GM23338 (cell line): ENCODE measurements at regions not wholly inside any gene's neighbourhood (a gene's known extent, or its start where the extent isn't known, plus 50 kb on each side); places are given as distances from the start of the nearest gene placed in this dataset.
A peak's percentile ranks its signal among the peaks of the same experiment; 100 is the strongest.

ENCODE experiments used
- ATAC-seq: fragments of 200-7000 bp; cut with Tn5 transposase; 3 replicates; pipeline ENCODE4 v1.9.1; 2020
- DNase-seq: peaks from one replicate; pipeline ENCODE4 v3.0.0-alpha.2; 2015; ENCODE audit warnings: low spot score
- H2AFZ ChIP-seq: fragments of 200-600 bp; sonication (generic); 2 replicates; pipeline ENCODE4 v1.8.0; 2016; ENCODE audit warnings: antibody characterized with exemption, mild to moderate bottlenecking, moderate library complexity
- H3F3A ChIP-seq: fragments of 200-600 bp; sonication (generic); replicated peaks from 2 replicates; pipeline ENCODE4 v1.8.0; 2017; ENCODE audit warnings: antibody characterized with exemption, mixed run types, low read depth
- H3K27ac ChIP-seq: fragments of 200-600 bp; sonication (generic); 2 replicates; pipeline ENCODE4 v1.6.1; 2016; ENCODE audit warnings: low read depth
- H3K27me3 ChIP-seq: fragments of 200-600 bp; sonication (generic); 2 replicates; pipeline ENCODE4 v1.8.0; 2016; ENCODE audit warnings: mild to moderate bottlenecking, mixed run types, moderate library complexity; ENCODE audit not compliant: insufficient read depth
- H3K36me3 ChIP-seq: fragments of 200-600 bp; sonication (generic); 2 replicates; pipeline ENCODE4 v1.8.0; 2016; ENCODE audit warnings: mild to moderate bottlenecking; ENCODE audit not compliant: insufficient read depth
- H3K4me1 ChIP-seq: fragments of 200-600 bp; sonication (generic); 2 replicates; pipeline ENCODE4 v1.8.0; 2016; ENCODE audit warnings: mild to moderate bottlenecking, moderate library complexity; ENCODE audit not compliant: insufficient read depth
- H3K4me2 ChIP-seq: fragments of 200-600 bp; sonication (generic); 2 replicates; pipeline ENCODE4 v1.7.1; 2017; ENCODE audit warnings: mixed run types
- H3K4me3 ChIP-seq: fragments of 200-600 bp; sonication (generic); 2 replicates; pipeline ENCODE4 v1.6.1; 2016; ENCODE audit warnings: mixed run types
- H3K79me2 ChIP-seq: fragments of 200-600 bp; sonication (generic); replicated peaks from 2 replicates; pipeline ENCODE4 v1.8.0; 2017; ENCODE audit warnings: mild to moderate bottlenecking; ENCODE audit not compliant: insufficient read depth
- H3K9me2 ChIP-seq: fragments of 200-600 bp; sonication (generic); 2 replicates; pipeline ENCODE4 v1.8.0; 2017; ENCODE audit not compliant: insufficient read depth
- H4K20me1 ChIP-seq: fragments of 200-600 bp; sonication (generic); replicated peaks from 2 replicates; pipeline ENCODE4 v1.8.0; 2017; ENCODE audit warnings: mild to moderate bottlenecking; ENCODE audit not compliant: insufficient read depth
- H3K27ac Mint-ChIP-seq: 2 replicates; pipeline ENCODE4 v1.8.0; 2020; ENCODE audit warnings: inconsistent platforms, mild to moderate bottlenecking, moderate library complexity, mixed read lengths
- H3K27me3 Mint-ChIP-seq: 3 replicates; pipeline ENCODE4 v1.8.0; 2022; ENCODE audit warnings: low read depth, mild to moderate bottlenecking, moderate library complexity, mixed read lengths, inconsistent platforms; ENCODE audit not compliant: insufficient read depth, poor library complexity
- H3K36me3 Mint-ChIP-seq: 3 replicates; pipeline ENCODE4 v1.8.0; 2021; ENCODE audit warnings: low read depth, mild to moderate bottlenecking, inconsistent platforms, moderate library complexity, mixed read lengths
- H3K4me1 Mint-ChIP-seq: 3 replicates; pipeline ENCODE4 v1.8.0; 2020; ENCODE audit warnings: mild to moderate bottlenecking, inconsistent platforms, mixed read lengths
- H3K4me3 Mint-ChIP-seq: 3 replicates; pipeline ENCODE4 v1.8.0; 2021; ENCODE audit warnings: moderate library complexity, mild to moderate bottlenecking, inconsistent platforms, mixed read lengths
- H3K9me3 Mint-ChIP-seq: 3 replicates; pipeline ENCODE4 v1.8.0; 2020; ENCODE audit warnings: moderate library complexity, mild to moderate bottlenecking, inconsistent platforms, mixed read lengths
- CREB1 ChIP-seq: fragments of 250-450 bp; sonication (Bioruptor Pico); IDR thresholded peaks from 2 replicates; pipeline ENCODE4 v1.5.0; 2020; ENCODE audit warnings: low read depth, mild to moderate bottlenecking, moderate library complexity
- CTCF ChIP-seq, 2 experiments: fragments of 200-600 bp in 1 of 2; sonication (generic) in 1 of 2; conservative IDR thresholded peaks; 2 replicates each; pipeline versions ENCODE4 v1.5.1 to v1.6.1; 2016 to 2017; ENCODE audit warnings: antibody characterized with exemption in 2 of 2, low read depth in 2 of 2, mild to moderate bottlenecking in 2 of 2, moderate library complexity in 1 of 2
- ETS1 ChIP-seq: IDR thresholded peaks from 2 replicates; pipeline ENCODE4 v1.6.1; 2016; ENCODE audit warnings: antibody characterized with exemption
- EZH2 ChIP-seq: fragments of 200-600 bp; sonication (generic); IDR thresholded peaks from one replicate; pipeline ENCODE4 v1.8.0; 2017; ENCODE audit warnings: antibody characterized with exemption, mild to moderate bottlenecking, low read depth; ENCODE audit not compliant: unreplicated experiment
- EZH2phosphoT487 ChIP-seq: fragments of 200-600 bp; sonication (generic); IDR thresholded peaks from one replicate; pipeline ENCODE4 v1.8.1; 2018; ENCODE audit warnings: antibody characterized with exemption; ENCODE audit not compliant: unreplicated experiment
- JUNB ChIP-seq: IDR thresholded peaks from one replicate; pipeline ENCODE4 v1.6.1; 2016; ENCODE audit warnings: antibody characterized with exemption; ENCODE audit not compliant: unreplicated experiment
- POLR2AphosphoS5 ChIP-seq: IDR thresholded peaks from 2 replicates; pipeline ENCODE4 v1.6.1; 2016; ENCODE audit warnings: antibody characterized with exemption, low read depth
- STAT1 ChIP-seq: IDR thresholded peaks from one replicate; pipeline ENCODE4 v1.6.1; 2016; ENCODE audit warnings: antibody characterized with exemption; ENCODE audit not compliant: unreplicated experiment
- ZNF114 ChIP-seq: fragments of 250-450 bp; sonication (Bioruptor Pico); IDR thresholded peaks from 2 replicates; pipeline ENCODE4 v1.5.0; 2020; ENCODE audit warnings: mild to moderate bottlenecking, moderate library complexity
- ZNF331 ChIP-seq: fragments of 250-450 bp; sonication (Bioruptor Pico); IDR thresholded peaks from 2 replicates; pipeline ENCODE4 v1.5.0; 2020; ENCODE audit warnings: low read depth, mild to moderate bottlenecking, moderate library complexity
- TF ChIP-seq, protein P1 (sequence below): fragments of 250-450 bp; sonication (Bioruptor Pico); IDR thresholded peaks from 2 replicates; pipeline ENCODE4 v1.5.0; 2020; ENCODE audit warnings: mild to moderate bottlenecking, moderate library complexity

DNA sequence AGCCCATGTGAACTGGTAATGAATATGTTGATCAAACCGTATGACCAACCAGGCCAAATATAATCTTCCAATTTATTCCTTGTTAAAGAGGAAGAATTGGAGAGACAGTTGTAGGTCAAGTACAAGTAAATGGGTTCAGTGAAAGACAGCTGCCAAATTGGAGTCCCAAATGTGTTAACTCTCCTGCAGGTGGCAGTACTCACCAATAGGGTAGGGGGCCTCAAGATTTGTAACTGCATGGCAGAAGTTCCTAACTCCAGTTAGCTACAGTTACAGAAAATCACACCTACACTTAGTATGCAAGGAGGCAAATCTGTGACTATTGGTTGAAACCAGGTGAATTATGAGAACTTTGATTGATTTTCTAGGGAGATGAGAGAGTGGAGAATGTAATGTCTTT, 278.0 kb downstream of the ZBBX start:
- Mint-ChIP-seq H3K9me3 (no peaks in the 10 kb centered on the region), H3K36me3 (no peaks in the 10 kb centered on the region), H3K4me3 (no peak overlapping the region), H3K27ac (no peak overlapping the region), H3K4me1 (no peaks in the 10 kb centered on the region), H3K27me3 (no peaks in the 10 kb centered on the region)
- peak overlapping the region; percentile 84; the same call in 1 of the 2 replicates for H2AFZ ChIP-seq
- DNase-seq = peak; percentile 76
- H3K27ac ChIP-seq = no peak overlapping the region
- H3K4me1 ChIP-seq = no peaks in the 10 kb centered on the region
- no peaks in the 10 kb centered on the region for H3K36me3 ChIP-seq
- no peaks in the 10 kb centered on the region for H3K9me2 ChIP-seq
- no peaks in the 10 kb centered on the region for H3F3A ChIP-seq
- H4K20me1 ChIP-seq = no peaks in the 10 kb centered on the region
- H3K79me2 ChIP-seq = no peaks in the 10 kb centered on the region
- H3K4me2 ChIP-seq = no peak overlapping the region
- no peaks in the 10 kb centered on the region for H3K27me3 ChIP-seq
- peak; percentile 81 to 88 for TF ChIP-seq CTCF (conservative IDR thresholded peaks at IDR 0.05; ENCODE audit: low read depth in 2 of 2)
- no peak for TF ChIP-seq ZNF114 (CRISPR knock-in tag)
- ATAC-seq = peak; percentile 86
- H3K4me3 ChIP-seq = no peak overlapping the region

GRCh38 chr3:167100651-167101050, 279.4 kb downstream of the ZBBX start:
- Mint-ChIP-seq H3K9me3 (no peaks in the 10 kb centered on the region), H3K27me3 (no peaks in the 10 kb centered on the region), H3K4me1 (no peaks in the 10 kb centered on the region), H3K4me3 (no peak overlapping the region), H3K36me3 (no peaks in the 10 kb centered on the region), H3K27ac (no peak overlapping the region)
- no peaks in the 10 kb centered on the region for H3K36me3 ChIP-seq
- no peaks in the 10 kb centered on the region for H3K9me2 ChIP-seq
- H3F3A ChIP-seq = no peaks in the 10 kb centered on the region
- no peak overlapping the region for H3K27ac ChIP-seq
- DNase-seq (no peak), ATAC-seq (no peak)
- no peak overlapping the region for H2AFZ ChIP-seq
- H3K4me2 ChIP-seq = no peak overlapping the region
- no peak overlapping the region for H3K4me3 ChIP-seq
- no peaks in the 10 kb centered on the region for H4K20me1 ChIP-seq
- no peaks in the 10 kb centered on the region for H3K79me2 ChIP-seq
- H3K4me1 ChIP-seq = no peaks in the 10 kb centered on the region
- no peaks in the 10 kb centered on the region for H3K27me3 ChIP-seq
- no peak for TF ChIP-seq JUNB
- TF ChIP-seq, protein P1, sequence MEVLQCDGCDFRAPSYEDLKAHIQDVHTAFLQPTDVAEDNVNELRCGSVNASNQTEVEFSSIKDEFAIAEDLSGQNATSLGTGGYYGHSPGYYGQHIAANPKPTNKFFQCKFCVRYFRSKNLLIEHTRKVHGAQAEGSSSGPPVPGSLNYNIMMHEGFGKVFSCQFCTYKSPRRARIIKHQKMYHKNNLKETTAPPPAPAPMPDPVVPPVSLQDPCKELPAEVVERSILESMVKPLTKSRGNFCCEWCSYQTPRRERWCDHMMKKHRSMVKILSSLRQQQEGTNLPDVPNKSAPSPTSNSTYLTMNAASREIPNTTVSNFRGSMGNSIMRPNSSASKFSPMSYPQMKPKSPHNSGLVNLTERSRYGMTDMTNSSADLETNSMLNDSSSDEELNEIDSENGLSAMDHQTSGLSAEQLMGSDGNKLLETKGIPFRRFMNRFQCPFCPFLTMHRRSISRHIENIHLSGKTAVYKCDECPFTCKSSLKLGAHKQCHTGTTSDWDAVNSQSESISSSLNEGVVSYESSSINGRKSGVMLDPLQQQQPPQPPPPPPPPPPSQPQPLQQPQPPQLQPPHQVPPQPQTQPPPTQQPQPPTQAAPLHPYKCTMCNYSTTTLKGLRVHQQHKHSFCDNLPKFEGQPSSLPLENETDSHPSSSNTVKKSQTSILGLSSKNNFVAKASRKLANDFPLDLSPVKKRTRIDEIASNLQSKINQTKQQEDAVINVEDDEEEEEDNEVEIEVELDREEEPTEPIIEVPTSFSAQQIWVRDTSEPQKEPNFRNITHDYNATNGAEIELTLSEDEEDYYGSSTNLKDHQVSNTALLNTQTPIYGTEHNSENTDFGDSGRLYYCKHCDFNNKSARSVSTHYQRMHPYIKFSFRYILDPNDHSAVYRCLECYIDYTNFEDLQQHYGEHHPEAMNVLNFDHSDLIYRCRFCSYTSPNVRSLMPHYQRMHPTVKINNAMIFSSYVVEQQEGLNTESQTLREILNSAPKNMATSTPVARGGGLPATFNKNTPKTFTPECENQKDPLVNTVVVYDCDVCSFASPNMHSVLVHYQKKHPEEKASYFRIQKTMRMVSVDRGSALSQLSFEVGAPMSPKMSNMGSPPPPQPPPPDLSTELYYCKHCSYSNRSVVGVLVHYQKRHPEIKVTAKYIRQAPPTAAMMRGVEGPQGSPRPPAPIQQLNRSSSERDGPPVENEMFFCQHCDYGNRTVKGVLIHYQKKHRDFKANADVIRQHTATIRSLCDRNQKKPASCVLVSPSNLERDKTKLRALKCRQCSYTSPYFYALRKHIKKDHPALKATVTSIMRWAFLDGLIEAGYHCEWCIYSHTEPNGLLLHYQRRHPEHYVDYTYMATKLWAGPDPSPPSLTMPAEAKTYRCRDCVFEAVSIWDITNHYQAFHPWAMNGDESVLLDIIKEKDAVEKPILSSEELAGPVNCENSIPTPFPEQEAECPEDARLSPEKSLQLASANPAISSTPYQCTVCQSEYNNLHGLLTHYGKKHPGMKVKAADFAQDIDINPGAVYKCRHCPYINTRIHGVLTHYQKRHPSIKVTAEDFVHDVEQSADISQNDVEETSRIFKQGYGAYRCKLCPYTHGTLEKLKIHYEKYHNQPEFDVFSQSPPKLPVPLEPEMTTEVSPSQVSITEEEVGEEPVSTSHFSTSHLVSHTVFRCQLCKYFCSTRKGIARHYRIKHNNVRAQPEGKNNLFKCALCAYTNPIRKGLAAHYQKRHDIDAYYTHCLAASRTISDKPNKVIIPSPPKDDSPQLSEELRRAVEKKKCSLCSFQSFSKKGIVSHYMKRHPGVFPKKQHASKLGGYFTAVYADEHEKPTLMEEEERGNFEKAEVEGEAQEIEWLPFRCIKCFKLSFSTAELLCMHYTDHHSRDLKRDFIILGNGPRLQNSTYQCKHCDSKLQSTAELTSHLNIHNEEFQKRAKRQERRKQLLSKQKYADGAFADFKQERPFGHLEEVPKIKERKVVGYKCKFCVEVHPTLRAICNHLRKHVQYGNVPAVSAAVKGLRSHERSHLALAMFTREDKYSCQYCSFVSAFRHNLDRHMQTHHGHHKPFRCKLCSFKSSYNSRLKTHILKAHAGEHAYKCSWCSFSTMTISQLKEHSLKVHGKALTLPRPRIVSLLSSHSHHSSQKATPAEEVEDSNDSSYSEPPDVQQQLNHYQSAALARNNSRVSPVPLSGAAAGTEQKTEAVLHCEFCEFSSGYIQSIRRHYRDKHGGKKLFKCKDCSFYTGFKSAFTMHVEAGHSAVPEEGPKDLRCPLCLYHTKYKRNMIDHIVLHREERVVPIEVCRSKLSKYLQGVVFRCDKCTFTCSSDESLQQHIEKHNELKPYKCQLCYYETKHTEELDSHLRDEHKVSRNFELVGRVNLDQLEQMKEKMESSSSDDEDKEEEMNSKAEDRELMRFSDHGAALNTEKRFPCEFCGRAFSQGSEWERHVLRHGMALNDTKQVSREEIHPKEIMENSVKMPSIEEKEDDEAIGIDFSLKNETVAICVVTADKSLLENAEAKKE (CRISPR knock-in tag) = no peak
- no peak for TF ChIP-seq CREB1 (CRISPR knock-in tag)
- no peak for TF ChIP-seq ETS1
- TF ChIP-seq POLR2AphosphoS5 = no peak
- TF ChIP-seq EZH2 = no peak
- no peak for TF ChIP-seq ZNF331 (CRISPR knock-in tag)
- no peak for TF ChIP-seq STAT1
- TF ChIP-seq EZH2phosphoT487 = no peak
- TF ChIP-seq CTCF (conservative IDR thresholded peaks at IDR 0.05; ENCODE audit: low read depth in 2 of 2) = no peak
